IMR-90 (cell line): ENCODE measurements at regions not wholly inside any gene's neighbourhood (a gene's known extent, or its start where the extent isn't known, plus 50 kb on each side); places are given as distances from the start of the nearest gene placed in this dataset.

Experiments
- ATAC-seq: fragments of 200-7000 bp; cut with Tn5 transposase; 2 replicates; pipeline ENCODE4 v1.9.1; 2020; ENCODE audit warnings: low read depth, mild to moderate bottlenecking, moderate library complexity
- BruUV-seq: library from RNA; stranded (reverse); fragments of 400-500 nt; replicated peaks from 2 replicates; lab custom pipeline; 2021; lab: Mats Ljungman, UMichigan
- CTCF ChIA-PET: fragments of 300-600 bp; formaldehyde crosslinking; extraction: SDS; loops from one replicate; lab custom pipeline; 2021; ENCODE audit warnings: antibody characterized with exemption; lab: Yijun Ruan, JAX
- POLR2A ChIA-PET: fragments of 300-600 bp; sonication (Branson Sonifier 250); formaldehyde crosslinking; loops from one replicate; lab custom pipeline; 2022; ENCODE audit warnings: antibody characterized with exemption; ENCODE audit not compliant: unreplicated experiment; lab: Charles Lee
- DNase-seq: peaks from one replicate; pipeline ENCODE4 v3.0.0; 2013
- H2AFZ ChIP-seq: replicated peaks from 2 replicates; pipeline ENCODE3; 2013; ENCODE audit warnings: low read length, mild to moderate bottlenecking; ENCODE audit not compliant: poor library complexity
- H2AK5ac ChIP-seq: 2 replicates; pipeline ENCODE4 v1.6.1; 2013; ENCODE audit warnings: low read depth, low read length, inconsistent platforms
- H2AK9ac ChIP-seq: replicated peaks from 2 replicates; pipeline ENCODE3; 2013; ENCODE audit warnings: mild to moderate bottlenecking, low read depth, low read length, moderate library complexity; ENCODE audit not compliant: poor library complexity
- H2BK120ac ChIP-seq: 2 replicates; pipeline ENCODE4 v1.6.1; 2013; ENCODE audit warnings: low read depth, low read length, inconsistent platforms
- H2BK15ac ChIP-seq: 3 replicates; pipeline ENCODE4 v1.6.1; 2013; ENCODE audit warnings: low read depth, low read length, inconsistent platforms
- H2BK20ac ChIP-seq: 2 replicates; pipeline ENCODE4 v1.6.1; 2013; ENCODE audit warnings: low read depth, mild to moderate bottlenecking, inconsistent platforms, low read length, moderate library complexity
- H2BK5ac ChIP-seq: 2 replicates; pipeline ENCODE4 v1.6.1; 2013; ENCODE audit warnings: mild to moderate bottlenecking, low read depth, low read length, inconsistent platforms; ENCODE audit not compliant: poor library complexity, severe bottlenecking
- H3K14ac ChIP-seq: replicated peaks from 2 replicates; pipeline ENCODE4 v1.6.1; 2013; ENCODE audit warnings: low read depth, low read length, inconsistent platforms
- H3K18ac ChIP-seq: 2 replicates; pipeline ENCODE4 v1.6.1; 2013; ENCODE audit warnings: low read depth, low read length, control low read depth
- H3K23ac ChIP-seq: 2 replicates; pipeline ENCODE4 v1.6.1; 2013; ENCODE audit warnings: low read depth, low read length, inconsistent platforms
- H3K27ac ChIP-seq: 2 replicates; pipeline ENCODE4 v1.5.1; 2013; ENCODE audit warnings: mild to moderate bottlenecking, control low read depth, low read length; ENCODE audit not compliant: insufficient read depth
- H3K27me3 ChIP-seq: 2 replicates; pipeline ENCODE4 v1.6.1; 2013; ENCODE audit warnings: low read length; ENCODE audit not compliant: control insufficient read depth, insufficient read depth
- H3K36me3 ChIP-seq: 2 replicates; pipeline ENCODE4 v1.6.1; 2013; ENCODE audit warnings: low read length, mixed read lengths; ENCODE audit not compliant: control insufficient read depth, insufficient read depth
- H3K4ac ChIP-seq: 2 replicates; pipeline ENCODE4 v1.6.1; 2013; ENCODE audit warnings: low read depth, low read length, inconsistent platforms
- H3K4me1 ChIP-seq: 2 replicates; pipeline ENCODE4 v1.6.1; 2013; ENCODE audit warnings: low read length, mixed read lengths; ENCODE audit not compliant: control insufficient read depth, insufficient read depth
- H3K4me2 ChIP-seq: 2 replicates; pipeline ENCODE4 v1.6.1; 2013; ENCODE audit warnings: low read depth, mild to moderate bottlenecking, control low read depth, low read length, moderate library complexity
- H3K4me3 ChIP-seq: 2 replicates; pipeline ENCODE4 v1.5.1; 2013; ENCODE audit warnings: low read depth, mild to moderate bottlenecking, control low read depth, low read length, moderate library complexity; ENCODE audit not compliant: insufficient read depth
- H3K56ac ChIP-seq: 2 replicates; pipeline ENCODE4 v1.6.1; 2013; ENCODE audit warnings: low read length, inconsistent platforms; ENCODE audit not compliant: insufficient read depth; ENCODE audit errors: extremely low read depth
- H3K79me1 ChIP-seq, 2 experiments: 2 replicates each; pipeline ENCODE4 v1.6.1; 2013; ENCODE audit warnings: low read length in 2 of 2, inconsistent platforms in 1 of 2, low read depth in 1 of 2
- H3K9ac ChIP-seq: 2 replicates; pipeline ENCODE4 v1.6.1; 2013; ENCODE audit warnings: low read depth, low read length, control low read depth
- H3K9me1 ChIP-seq: 2 replicates; pipeline ENCODE4 v1.6.1; 2013; ENCODE audit warnings: low read length, inconsistent platforms; ENCODE audit not compliant: insufficient read depth
- H3K9me3 ChIP-seq: 2 replicates; pipeline ENCODE4 v1.6.1; 2013; ENCODE audit warnings: low read length; ENCODE audit not compliant: control insufficient read depth, insufficient read depth
- H4K20me1 ChIP-seq: 2 replicates; pipeline ENCODE4 v1.6.1; 2013; ENCODE audit warnings: low read length, inconsistent platforms; ENCODE audit not compliant: insufficient read depth
- H4K5ac ChIP-seq: 2 replicates; pipeline ENCODE4 v1.6.1; 2013; ENCODE audit warnings: mild to moderate bottlenecking, low read depth, low read length, control low read depth
- H4K8ac ChIP-seq, 2 experiments: 2 replicates each; pipeline ENCODE4 v1.6.1; 2013; ENCODE audit warnings: low read depth in 2 of 2, low read length in 2 of 2, control low read depth in 1 of 2, inconsistent platforms in 1 of 2
- H4K91ac ChIP-seq: 2 replicates; pipeline ENCODE4 v1.6.1; 2013; ENCODE audit warnings: low read depth, low read length, inconsistent platforms; ENCODE audit not compliant: insufficient read depth
- BHLHE40 ChIP-seq: fragments of 150-350 bp; IDR thresholded peaks from 2 replicates; pipeline ENCODE4 v1.6.1; 2016; ENCODE audit warnings: mild to moderate bottlenecking, low read depth, low read length
- MAZ ChIP-seq: IDR thresholded peaks from 2 replicates; pipeline ENCODE4 v1.6.1; 2012; ENCODE audit warnings: low read depth, mild to moderate bottlenecking, low read length, improper control_type of control experiment, moderate library complexity, borderline replicate concordance
- POLR2A ChIP-seq: IDR thresholded peaks from 2 replicates; pipeline ENCODE4 v1.6.1; 2012; ENCODE audit warnings: mild to moderate bottlenecking, low read depth, low read length
- RFX5 ChIP-seq: IDR thresholded peaks from 2 replicates; pipeline ENCODE4 v1.8.0; 2012; ENCODE audit warnings: low read depth, mild to moderate bottlenecking, low read length, moderate library complexity
- SMC3 ChIP-seq: fragments of 150-350 bp; IDR thresholded peaks from 2 replicates; pipeline ENCODE4 v1.6.1; 2016; ENCODE audit warnings: low read depth, mild to moderate bottlenecking, antibody characterized with exemption, low read length, moderate library complexity
- WGBS, 2 experiments: methylation state at CpG; one replicate each; pipeline versions ENCODE4 v1.1.5 to v1.1.7; 2013; ENCODE audit warnings: missing lambda C conversion rate in 2 of 2; ENCODE audit not compliant: insufficient read length in 1 of 2; ENCODE audit errors: extremely low coverage in 2 of 2; 5-methylcytosine and 5-hydroxymethylcytosine counted together
- dilution Hi-C: fragments of 300-500 bp; cut with HindIII; formaldehyde crosslinking; loops from one replicate; pipeline ENCODE4 v1.14.3; 2018; ENCODE audit warnings: low sequenced_read_pairs; ENCODE audit not compliant: unreplicated experiment
- in situ Hi-C: fragments of 300-500 bp; cut with MboI; formaldehyde crosslinking; loops from 3 replicates; pipeline ENCODE4 v1.14.3; 2019; ENCODE audit warnings: low sequenced_read_pairs, inconsistent platforms, mixed read lengths
- intact Hi-C: fragments of 100-400 bp; cut with micrococcal nuclease; formaldehyde crosslinking; loops from 2 replicates; pipeline ENCODE4 v1.10.0; 2022
- TF ChIP-seq, protein P1 (sequence below): fragments of 150-350 bp; IDR thresholded peaks from 2 replicates; pipeline ENCODE4 v1.6.1; 2017; ENCODE audit warnings: mild to moderate bottlenecking, antibody characterized with exemption, low read length, low read depth

DNA sequence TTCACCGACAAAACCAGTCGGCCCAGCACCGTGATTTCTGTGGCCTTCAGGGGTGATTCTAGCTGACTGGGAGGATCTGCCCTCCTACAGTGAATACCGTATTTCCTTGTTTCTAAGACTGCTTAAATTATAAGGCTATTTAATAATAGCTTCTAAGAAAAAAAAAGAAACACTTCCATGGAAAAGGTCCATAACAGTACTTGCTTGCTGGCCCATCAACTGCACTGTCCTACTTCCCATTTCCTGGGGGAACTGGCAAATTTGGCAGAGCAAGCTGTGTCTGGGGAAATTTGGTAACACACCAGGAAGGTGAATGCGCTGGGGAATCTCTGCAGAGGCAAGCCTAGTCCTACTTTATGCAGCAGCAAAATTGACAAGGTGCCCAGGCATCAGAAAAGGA is 214.0 kb downstream of the ZNF326 start:
- ATAC-seq: no peak
- Histone ChIP-seq H2AK5ac (no peak overlapping the region), H3K79me1 (no peaks in the 10 kb centered on the region), H3K4me2 (no peak overlapping the region), H3K14ac (no peak overlapping the region), H3K36me3 (no peaks in the 10 kb centered on the region), H3K27me3 (no peaks in the 10 kb centered on the region), H4K8ac (no peak overlapping the region), H3K4me3 (no peak overlapping the region), H2AFZ (no peak overlapping the region), H3K9me3 (no peaks in the 10 kb centered on the region), H3K4me1 (no peaks in the 10 kb centered on the region), H2AK9ac (no peak overlapping the region), H3K23ac (no peak overlapping the region), H2BK15ac (no peak overlapping the region), H3K56ac (no peak overlapping the region), H2BK120ac (no peak overlapping the region), H3K18ac (no peak overlapping the region), H4K5ac (no peak overlapping the region), H2BK20ac (no peak overlapping the region), H3K9ac (no peak overlapping the region), H4K91ac (no peak overlapping the region), H3K9me1 (no peaks in the 10 kb centered on the region), H2BK5ac (no peak overlapping the region), H3K4ac (no peak overlapping the region), H4K20me1 (no peaks in the 10 kb centered on the region), H3K27ac (no peak overlapping the region)
- intact Hi-C loops: no loop called here
- POLR2A ChIA-PET: no interaction called here
- in situ Hi-C loops: no loop called here
- CTCF ChIA-PET: no interaction called here
- no TSS peak for BruUV-seq
- no CpG with 5 or more reads among the region's 5 CpGs for WGBS, 2 experiments
- dilution Hi-C loops: no loop called here
- DNase-seq: no peak
- TF ChIP-seq SMC3 (no peak), RFX5 (no peak), POLR2A (no peak), MAZ (no peak), BHLHE40 (no peak)
- TF ChIP-seq, protein P1, sequence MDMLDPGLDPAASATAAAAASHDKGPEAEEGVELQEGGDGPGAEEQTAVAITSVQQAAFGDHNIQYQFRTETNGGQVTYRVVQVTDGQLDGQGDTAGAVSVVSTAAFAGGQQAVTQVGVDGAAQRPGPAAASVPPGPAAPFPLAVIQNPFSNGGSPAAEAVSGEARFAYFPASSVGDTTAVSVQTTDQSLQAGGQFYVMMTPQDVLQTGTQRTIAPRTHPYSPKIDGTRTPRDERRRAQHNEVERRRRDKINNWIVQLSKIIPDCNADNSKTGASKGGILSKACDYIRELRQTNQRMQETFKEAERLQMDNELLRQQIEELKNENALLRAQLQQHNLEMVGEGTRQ: no peak
